AML-193 (cell line): ENCODE measurements at regions not wholly inside any gene's neighbourhood (a gene's known extent, or its start where the extent isn't known, plus 50 kb on each side); places are given as distances from the start of the nearest gene placed in this dataset.
"Not testable (repeated sequence)": the region's sequence is repeated elsewhere in the genome, so short reads cannot be mapped to it uniquely, and the experiment has no call there.

Experiments used
- DNase-seq, 2 experiments: peaks; one replicate each; lab custom pipeline; 2025; lab: John Stamatoyannopoulos, UW

DNA sequence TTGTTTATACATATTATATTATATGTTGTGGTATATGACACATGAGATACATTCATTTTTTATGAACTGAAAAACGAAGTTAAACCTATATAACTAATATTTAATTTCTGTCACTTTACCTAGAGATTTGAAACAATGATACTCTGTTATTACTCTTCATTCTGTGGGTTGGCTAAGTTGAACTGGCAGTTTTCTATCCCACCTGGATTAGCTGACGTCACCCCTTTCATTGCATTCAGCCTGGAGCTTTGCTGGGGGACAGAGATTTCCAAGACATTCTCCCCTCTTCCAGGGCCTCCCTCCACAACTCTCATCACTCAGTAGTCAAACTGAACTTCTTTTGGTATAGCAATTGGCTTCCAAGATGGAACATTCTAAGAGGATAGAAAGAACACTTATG is 309.2 kb upstream of the SATB1 start:
- DNase-seq: no peak

GRCh38 chr3:18732474-18732873 is 307.3 kb upstream of the SATB1 start:
- no peak for DNase-seq

GRCh38 chr3:18730491-18730890 is 305.4 kb upstream of the SATB1 start:
- no peak for DNase-seq

DNA sequence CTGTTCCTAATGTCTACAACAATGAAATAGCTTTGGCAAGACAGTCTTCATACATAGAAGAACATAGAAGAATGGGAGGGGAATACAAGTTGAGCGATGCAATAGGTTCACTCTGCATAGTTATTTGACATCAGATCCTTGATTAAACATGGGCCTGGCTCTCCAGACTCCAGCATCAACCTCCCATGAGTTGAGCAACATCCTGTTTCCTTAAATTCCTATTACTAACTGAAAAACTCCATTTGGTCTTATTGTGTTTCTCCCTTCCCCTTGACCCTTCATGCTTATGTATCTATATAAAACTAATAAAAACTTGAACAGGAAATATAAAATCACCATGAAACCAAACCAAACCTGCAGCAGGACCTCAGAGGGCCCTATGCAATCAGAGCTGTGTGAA is 304.5 kb upstream of the SATB1 start:
- no peak for DNase-seq

GRCh38 chr3:18725668-18726407 is 300.7 kb upstream of the SATB1 start:
- DNase-seq: peak; percentile 70 to 84

- DNase-seq: no peak
These were observed 299.3 kb upstream of the SATB1 start for GRCh38 chr3:18724456-18724855.

DNA sequence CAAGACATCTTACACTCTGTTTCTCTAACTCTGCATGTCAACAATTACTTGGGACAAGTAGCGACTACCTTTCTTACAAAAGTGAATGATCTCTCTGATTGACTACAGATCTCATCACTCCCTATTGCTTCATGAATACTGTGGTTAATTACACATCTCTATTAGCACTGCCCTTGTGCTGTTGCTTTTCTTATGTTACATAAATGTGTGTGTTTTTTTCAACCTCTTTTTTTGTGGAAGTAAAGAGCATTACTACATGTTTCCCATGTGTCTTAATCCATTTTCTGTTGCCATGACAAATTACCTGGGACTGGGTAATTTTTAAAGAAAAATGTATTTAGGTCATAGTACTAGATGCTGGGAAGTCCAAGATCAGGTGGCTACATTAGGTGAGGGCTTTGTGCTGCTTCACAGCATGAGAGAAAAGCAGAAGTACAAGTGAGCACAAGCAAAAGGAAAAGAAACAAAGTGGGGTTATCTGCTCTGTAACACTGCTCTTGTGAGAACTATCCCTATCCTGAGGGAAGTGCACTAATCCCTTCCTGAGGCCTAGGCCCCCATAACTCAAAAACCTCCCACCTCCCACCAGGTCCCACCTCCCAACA is 298.2 kb upstream of the SATB1 start:
- peak; percentile 55 to 61 for DNase-seq

- no peak for DNase-seq
These were observed 295.4 kb upstream of the SATB1 start for GRCh38 chr3:18720543-18720942.

- DNase-seq: no peak
These were observed 292.5 kb upstream of the SATB1 start for GRCh38 chr3:18717598-18717997.

DNA sequence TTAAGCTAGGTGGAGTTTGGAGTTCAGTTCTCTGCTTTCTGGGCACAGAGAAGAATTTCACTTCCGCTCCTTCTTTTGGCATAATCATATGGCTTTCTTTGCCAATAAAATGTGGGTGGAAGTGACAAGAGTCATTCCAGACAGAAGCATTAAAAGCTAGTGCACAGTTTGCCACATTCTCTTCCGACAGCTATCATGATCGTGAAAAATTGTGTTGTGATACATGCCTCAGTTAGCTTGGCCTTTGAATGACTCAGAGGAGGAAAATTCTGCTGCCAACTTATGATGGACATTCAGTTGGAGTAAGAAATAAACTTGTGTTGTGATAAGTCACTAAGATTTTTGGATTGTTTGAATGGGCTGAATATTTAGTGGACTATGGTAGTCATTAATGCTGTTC is 291.7 kb upstream of the SATB1 start:
- no peak for DNase-seq

GRCh38 chr3:18716101-18716500 is 291.0 kb upstream of the SATB1 start:
- DNase-seq: no peak

DNA sequence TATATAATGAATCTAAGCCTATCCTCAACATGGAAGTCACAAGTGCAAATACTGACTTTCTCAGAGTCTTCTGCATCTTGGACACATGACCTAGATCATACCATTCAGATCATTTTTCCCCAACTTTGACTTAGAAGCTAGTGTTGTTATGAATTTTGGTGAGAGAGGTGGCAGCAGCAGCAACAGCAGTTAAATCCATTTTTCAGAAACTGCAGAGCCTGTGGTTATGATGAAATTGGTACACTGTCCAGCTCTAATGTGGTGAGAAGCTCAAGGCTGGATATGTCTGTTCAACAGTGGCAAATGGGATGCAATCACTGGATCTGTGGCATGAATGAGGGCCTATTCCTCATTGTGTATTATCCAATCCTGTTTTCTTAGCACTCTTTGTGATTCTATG is 290.1 kb upstream of the SATB1 start:
- no peak for DNase-seq

DNA sequence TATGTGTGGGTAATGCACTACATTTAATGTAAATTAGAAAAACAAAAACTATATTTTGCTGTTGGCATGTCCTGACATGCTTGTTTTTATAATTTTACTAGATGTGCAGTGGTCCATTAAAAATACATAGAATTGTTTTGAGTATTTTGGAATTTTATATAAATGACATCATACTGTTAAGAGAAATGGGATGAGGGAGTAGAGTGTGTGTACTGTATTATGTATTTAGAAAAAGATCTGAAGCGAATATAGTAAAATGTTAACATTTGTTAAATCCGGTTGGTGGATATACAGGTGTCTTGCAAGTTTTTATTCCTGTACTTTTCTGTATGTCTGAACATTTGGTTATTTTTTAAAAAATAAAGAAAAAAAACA is 288.4 kb upstream of the SATB1 start:
- DNase-seq: no peak

DNA sequence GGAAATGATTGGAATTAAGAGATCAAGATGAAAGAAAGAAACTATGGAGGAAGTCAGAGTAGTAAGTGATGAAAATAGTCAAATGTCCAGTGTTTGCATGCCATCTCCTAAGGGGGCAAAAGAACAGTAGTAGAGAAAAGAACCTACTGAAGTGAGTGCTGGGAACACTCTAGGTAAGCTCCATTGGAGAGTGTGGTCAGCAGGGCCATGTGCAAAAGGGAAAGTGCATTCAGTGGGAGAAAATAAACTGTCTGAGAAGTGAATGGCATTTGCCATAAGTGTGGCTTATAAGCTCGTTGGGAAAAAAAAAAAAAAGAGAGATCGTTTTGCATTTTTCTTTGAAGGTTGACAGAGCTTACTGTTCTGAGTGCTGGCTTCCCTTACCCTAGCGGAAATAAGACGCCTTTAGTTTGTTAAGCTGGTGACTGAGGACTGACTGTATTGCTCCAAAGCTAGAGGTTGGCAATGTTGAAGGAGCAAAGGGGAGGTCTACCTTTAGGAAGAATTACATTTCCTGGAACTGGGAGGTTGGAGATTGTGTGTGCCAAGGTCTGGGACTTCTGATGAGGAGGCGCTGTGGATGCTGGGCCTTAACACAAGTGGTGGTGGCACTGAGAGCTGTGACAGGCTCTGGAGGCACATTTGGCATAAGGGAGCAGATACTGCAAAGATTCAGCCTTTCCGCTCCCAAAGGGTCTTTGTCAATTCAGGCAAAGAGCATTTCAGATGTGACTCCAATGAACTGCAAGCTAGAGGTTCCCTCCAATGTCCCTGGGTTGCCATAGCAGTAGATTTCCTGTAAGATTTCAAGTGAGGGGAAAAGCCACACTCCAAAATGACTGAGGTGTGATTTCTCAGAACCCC is 287.8 kb upstream of the SATB1 start:
- no peak for DNase-seq

DNA sequence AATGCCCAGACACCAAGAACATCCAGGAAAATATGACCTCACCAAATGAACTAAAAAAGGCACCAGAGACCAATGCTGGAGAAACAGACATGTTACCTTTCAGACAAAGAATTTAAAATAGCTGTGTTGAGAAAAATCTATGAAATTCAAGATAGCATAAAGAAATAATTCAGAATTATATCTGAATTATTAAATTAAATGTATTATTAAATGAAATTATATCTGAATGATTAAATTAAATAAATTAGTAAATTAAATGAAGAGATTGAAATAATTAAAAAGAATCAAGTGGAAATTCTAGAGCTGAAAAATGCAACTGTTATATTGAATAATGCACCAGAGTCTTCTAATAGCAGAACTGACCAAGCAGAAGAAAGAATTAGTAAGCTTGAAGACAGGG is 279.2 kb upstream of the SATB1 start:
- no peak for DNase-seq

DNA sequence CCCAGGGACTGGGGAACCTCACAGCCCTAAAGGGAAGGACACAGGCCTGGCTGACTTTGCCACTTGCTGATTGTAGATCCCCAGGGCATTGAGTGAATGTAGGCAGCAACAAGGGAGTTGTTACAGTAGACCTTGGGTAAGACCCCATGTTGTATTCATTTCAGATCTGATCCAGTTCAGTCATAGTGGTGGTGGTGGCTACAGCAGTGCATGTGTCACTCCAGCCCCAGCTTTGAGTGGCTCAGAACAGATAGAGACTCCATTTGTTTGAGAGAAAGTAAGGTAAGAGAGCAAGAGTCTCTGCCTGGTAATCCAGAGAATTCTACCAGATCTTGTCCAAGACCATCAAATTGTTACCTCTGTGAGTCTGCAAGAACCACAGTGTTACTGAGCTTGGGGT is 278.7 kb upstream of the SATB1 start:
- no peak for DNase-seq

DNA sequence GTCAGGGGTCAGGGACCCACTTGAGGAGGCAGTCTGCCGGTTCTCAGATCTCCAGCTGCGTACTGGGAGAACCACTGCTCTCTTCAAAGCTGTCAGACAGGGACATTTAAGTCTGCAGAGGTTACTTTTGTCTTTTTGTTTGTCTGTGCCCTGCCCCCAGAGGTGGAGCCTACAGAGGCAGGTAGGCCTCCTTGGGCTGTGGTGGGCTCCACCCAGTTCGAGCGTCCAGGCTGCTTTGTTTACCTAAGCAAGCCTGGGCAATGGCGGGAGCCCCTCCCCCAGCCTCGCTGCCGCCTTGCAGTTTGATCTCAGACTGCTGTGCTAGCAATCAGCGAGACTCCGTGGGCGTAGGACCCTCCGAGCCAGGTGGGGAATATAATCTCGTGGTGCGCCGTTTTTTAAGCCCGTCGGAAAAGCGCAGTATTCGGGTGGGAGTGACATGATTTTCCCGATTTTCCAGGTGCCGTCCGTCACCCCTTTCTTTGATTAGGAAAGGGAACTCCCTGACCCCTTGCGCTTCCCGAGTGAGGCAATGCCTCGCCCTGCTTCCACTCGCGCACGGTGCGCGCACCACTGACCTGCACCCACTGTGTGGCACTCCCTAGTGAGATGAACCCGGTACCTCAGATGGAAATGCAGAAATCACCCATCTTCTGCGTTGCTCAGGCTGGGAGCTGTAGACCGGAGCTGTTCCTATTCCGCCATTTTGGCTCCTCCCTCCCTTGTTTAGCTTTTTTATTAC is 268.6 kb upstream of the SATB1 start:
- DNase-seq: not testable (repeated sequence)

GRCh38 chr3:18687286-18687685 is 262.1 kb upstream of the SATB1 start:
- DNase-seq: no peak

- no peak for DNase-seq
These were observed 258.8 kb upstream of the SATB1 start for GRCh38 chr3:18683900-18684299.

DNA sequence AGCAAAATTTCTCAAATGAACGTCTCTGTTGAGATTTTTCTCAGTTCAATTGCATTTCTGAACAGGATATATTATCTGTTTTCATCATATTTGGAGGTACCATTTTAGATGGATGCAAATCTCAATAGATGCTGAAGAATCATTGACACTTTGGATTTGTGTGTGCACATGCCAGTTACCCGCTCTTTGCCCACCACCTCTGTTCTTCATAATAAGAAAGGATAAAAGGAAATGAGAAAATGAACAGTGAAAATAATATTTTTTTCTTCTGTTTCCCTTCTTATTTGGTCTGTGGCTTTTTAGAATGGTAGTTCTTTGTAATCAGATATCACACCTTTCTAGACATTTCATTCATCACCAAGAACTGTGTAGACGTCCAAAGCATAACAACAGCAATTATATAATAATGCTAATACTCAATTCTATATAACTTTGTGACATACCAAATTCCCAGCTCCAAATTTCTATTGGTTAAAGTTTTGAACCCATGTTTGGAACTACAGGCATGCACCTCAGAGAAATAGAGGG is 256.7 kb upstream of the SATB1 start:
- no peak for DNase-seq

GRCh38 chr3:18680758-18681157 is 255.6 kb upstream of the SATB1 start:
- no peak for DNase-seq

DNA sequence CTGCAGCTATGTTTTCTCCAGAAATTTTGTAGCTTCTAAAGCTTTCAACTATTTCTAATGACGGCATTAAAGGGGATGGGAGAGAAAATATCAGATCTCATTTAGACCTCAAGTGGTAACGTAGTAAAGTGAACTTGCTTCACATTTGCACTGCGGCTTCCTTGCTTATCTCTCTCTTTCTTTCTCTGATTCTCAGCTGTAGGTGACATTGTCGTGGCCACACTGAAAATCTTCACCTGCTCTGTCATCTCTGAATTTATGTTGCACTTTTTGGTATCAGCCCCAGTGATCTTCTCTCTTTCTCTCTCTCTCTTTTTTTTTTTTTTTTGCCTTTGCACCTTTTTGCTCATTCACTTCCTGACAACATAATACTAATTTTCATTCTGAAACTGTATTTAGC is 254.1 kb upstream of the SATB1 start:
- no peak for DNase-seq
